ENCODE measurements at regions not wholly inside any gene's neighbourhood (a gene's known extent, or its start where the extent isn't known, plus 50 kb on each side); places are given as distances from the start of the nearest gene placed in this dataset.

DNA sequence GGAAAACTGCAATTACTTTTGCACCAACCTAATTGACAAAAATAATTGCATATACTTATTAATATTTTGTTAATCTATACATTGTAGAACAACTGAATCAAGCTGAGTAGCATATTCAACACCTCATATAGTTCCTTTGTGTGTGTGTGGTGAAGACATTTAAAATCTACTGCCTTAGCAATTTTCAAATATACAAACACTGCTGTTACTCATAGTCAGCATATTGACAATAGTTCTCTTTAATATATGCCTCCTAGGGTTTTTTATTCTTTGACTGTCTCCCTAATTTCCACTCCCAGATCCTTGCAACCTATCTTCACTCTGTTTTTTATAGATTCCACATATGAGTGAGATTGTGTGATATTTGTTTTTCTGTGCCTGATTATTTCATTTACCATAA, 426.8 kb downstream of the PPARGC1A start:
- TF ChIP-seq, protein P1, sequence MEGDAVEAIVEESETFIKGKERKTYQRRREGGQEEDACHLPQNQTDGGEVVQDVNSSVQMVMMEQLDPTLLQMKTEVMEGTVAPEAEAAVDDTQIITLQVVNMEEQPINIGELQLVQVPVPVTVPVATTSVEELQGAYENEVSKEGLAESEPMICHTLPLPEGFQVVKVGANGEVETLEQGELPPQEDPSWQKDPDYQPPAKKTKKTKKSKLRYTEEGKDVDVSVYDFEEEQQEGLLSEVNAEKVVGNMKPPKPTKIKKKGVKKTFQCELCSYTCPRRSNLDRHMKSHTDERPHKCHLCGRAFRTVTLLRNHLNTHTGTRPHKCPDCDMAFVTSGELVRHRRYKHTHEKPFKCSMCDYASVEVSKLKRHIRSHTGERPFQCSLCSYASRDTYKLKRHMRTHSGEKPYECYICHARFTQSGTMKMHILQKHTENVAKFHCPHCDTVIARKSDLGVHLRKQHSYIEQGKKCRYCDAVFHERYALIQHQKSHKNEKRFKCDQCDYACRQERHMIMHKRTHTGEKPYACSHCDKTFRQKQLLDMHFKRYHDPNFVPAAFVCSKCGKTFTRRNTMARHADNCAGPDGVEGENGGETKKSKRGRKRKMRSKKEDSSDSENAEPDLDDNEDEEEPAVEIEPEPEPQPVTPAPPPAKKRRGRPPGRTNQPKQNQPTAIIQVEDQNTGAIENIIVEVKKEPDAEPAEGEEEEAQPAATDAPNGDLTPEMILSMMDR (IDR thresholded peaks at IDR 0.05): no peak
- Mint-ChIP-seq H3K27me3 (no peaks in the 10 kb centered on the region), H3K4me3 (no peak overlapping the region), H3K27ac (no peak overlapping the region), H3K4me1 (no peaks in the 10 kb centered on the region), H3K36me3 (ENCODE audit: low read depth) (no peaks in the 10 kb centered on the region), H3K9me3 (peaks cover 6% of the 10 kb centered on the region)
- intact Hi-C loops (cut with micrococcal nuclease): no loop called here
- POLR2A ChIA-PET: no interaction called here
- ATAC-seq (ENCODE audit: low read depth) (no peak), DNase-seq (no peak)
- CTCF ChIA-PET: no interaction called here

DNA sequence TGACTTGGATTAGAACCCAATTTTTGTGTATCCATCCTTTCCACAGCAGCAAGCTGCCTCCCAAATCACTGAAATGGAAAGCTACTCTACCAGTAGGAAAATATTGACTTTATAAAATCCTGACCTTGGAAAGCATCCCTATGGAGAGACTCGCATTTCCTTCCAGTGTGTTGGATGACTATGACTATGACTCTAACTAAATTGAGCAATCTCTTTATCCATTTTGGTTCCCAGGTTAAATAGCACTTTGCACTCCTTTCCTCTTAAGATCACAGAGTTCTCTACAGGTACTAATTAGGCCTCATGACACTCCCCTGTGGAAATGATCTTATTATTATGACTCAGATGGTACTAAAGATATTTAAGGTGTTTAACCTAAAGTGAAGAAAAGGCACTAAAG, 431.8 kb downstream of the PPARGC1A start:
- Mint-ChIP-seq H3K4me3 (no peak overlapping the region), H3K27me3 (no peaks in the 10 kb centered on the region), H3K36me3 (ENCODE audit: low read depth) (no peaks in the 10 kb centered on the region), H3K9me3 (peaks cover 2% of the 10 kb centered on the region), H3K4me1 (no peaks in the 10 kb centered on the region), H3K27ac (no peak overlapping the region)
- ChIA-PET CTCF (no interaction called here), POLR2A (no interaction called here)
- intact Hi-C loops (cut with micrococcal nuclease): no loop called here
- TF ChIP-seq, protein P1 (IDR thresholded peaks at IDR 0.05): no peak
- DNase-seq (no peak), ATAC-seq (ENCODE audit: low read depth) (no peak)

DNA sequence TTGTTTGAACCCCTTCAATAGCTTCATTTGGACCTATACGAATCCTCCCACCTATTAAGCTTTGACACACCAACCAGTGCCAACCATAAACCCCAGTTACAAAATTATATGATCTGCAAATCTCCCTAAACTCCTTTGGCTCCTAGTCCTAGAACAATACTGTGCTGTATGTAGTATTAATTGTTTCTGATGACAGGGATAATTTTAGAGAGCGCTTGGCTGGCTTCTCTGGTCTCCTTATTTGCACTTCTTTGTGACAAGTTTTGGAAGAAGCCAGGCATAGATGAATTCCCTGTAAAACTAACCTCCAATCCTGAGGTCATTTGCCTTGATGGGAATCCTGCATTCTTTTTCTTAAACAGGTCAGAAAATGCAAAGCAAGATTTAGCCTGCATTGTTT, 433.0 kb downstream of the PPARGC1A start:
- H3K27me3 Mint-ChIP-seq: no peaks in the 10 kb centered on the region
- no peak for ATAC-seq (ENCODE audit: low read depth)
- no peak overlapping the region for H3K4me3 Mint-ChIP-seq
- no peaks in the 10 kb centered on the region for H3K4me1 Mint-ChIP-seq
- H3K36me3 Mint-ChIP-seq (ENCODE audit: low read depth): no peaks in the 10 kb centered on the region
- DNase-seq: no peak
- ChIA-PET CTCF (no interaction called here), POLR2A (no interaction called here)
- H3K9me3 Mint-ChIP-seq: peaks cover under 1% of the 10 kb centered on the region
- no peak overlapping the region for H3K27ac Mint-ChIP-seq
- TF ChIP-seq, protein P1 (IDR thresholded peaks at IDR 0.05): no peak
- intact Hi-C loops (cut with micrococcal nuclease): no loop called here

DNA sequence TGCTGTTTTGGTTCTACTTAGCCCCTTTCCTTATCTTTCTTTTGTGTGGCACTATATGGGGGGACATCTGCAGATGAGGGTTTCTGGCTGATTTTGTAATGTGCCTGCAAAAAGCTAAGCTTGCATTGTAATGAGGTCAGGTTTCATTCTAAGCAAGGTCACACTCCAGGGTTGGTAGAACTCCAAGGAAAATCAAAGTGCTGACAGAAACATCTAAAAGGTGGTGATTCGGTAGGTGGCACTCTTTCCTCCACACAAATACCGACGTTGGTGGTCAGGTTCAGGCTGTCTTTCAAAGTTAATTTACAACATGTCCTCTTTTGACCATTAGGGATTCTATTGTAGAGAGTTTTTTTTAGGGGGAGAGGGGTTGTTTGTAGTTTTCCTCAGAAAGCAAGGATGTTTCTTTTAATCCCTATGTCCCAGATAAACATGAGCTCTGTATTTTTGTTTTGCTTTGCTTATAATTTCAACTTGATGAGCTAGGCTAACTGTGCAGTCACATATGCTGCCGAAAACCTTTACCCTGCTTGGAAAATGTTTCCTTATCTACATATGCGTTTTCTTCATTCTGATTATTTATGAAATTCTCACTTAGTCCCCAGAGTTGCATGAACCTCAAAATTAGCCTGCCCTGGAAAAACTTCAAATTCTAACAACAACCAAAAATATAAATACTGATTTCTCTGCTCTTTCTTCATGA, 434.2 kb downstream of the PPARGC1A start:
- no peak for ATAC-seq (ENCODE audit: low read depth)
- no peaks in the 10 kb centered on the region for H3K9me3 Mint-ChIP-seq
- TF ChIP-seq, protein P1 (IDR thresholded peaks at IDR 0.05): no peak
- DNase-seq: no peak
- CTCF ChIA-PET: no interaction called here
- H3K36me3 Mint-ChIP-seq (ENCODE audit: low read depth): no peaks in the 10 kb centered on the region
- POLR2A ChIA-PET: no interaction called here
- intact Hi-C loops (cut with micrococcal nuclease): no loop called here
- H3K4me3 Mint-ChIP-seq: no peak overlapping the region
- no peaks in the 10 kb centered on the region for H3K27me3 Mint-ChIP-seq
- no peak overlapping the region for H3K27ac Mint-ChIP-seq
- no peaks in the 10 kb centered on the region for H3K4me1 Mint-ChIP-seq

DNA sequence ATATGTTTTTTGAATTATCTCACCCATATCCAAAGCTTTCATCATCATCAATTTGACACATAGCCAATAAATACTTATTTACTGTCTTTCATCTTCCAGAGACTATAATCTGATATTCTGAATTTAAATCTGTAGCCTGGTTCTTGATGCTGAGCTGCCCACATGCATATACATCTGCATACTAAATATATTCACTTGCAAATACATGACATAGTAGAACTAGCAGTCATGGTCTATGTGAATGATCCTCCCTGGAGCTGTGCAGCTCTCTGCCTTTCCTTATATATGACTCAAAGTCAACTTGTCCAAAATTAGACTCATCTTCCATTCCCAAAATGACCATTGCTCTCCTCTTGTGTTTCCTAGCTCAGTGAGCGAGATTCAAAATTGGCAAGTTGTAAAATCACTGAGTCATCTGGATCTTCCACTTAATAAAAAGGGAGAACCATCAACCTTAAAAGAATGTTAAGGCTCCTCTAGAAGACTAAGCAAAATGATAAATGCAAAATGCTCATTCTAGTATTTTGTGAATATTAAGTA, 448.2 kb downstream of the PPARGC1A start:
- no peak for ATAC-seq (ENCODE audit: low read depth)

More for the DNA sequence above, 448.2 kb downstream of the PPARGC1A start:
- Mint-ChIP-seq H3K27me3 (no peaks in the 10 kb centered on the region), H3K4me1 (no peaks in the 10 kb centered on the region), H3K27ac (no peak overlapping the region), H3K36me3 (ENCODE audit: low read depth) (no peaks in the 10 kb centered on the region), H3K9me3 (peaks cover 6% of the 10 kb centered on the region), H3K4me3 (no peak overlapping the region)
- POLR2A ChIA-PET: no interaction called here
- TF ChIP-seq, protein P1 (IDR thresholded peaks at IDR 0.05): no peak
- intact Hi-C loops (cut with micrococcal nuclease): no loop called here
- CTCF ChIA-PET: no interaction called here
- no peak for DNase-seq

Measured in activated B cell treated with CpG ODN at 0.5 μM for 24 hours (primary cell).